HG02588 (cell line): ENCODE measurements at regions not wholly inside any gene's neighbourhood (a gene's known extent, or its start where the extent isn't known, plus 50 kb on each side); places are given as distances from the start of the nearest gene placed in this dataset.

Experiments
- ATAC-seq: cut with Tn5 transposase; IDR thresholded peaks from one replicate; pipeline ENCODE4 v1.9.1; 2021; ENCODE audit warnings: mild to moderate bottlenecking, moderate library complexity; ENCODE audit not compliant: unreplicated experiment

DNA sequence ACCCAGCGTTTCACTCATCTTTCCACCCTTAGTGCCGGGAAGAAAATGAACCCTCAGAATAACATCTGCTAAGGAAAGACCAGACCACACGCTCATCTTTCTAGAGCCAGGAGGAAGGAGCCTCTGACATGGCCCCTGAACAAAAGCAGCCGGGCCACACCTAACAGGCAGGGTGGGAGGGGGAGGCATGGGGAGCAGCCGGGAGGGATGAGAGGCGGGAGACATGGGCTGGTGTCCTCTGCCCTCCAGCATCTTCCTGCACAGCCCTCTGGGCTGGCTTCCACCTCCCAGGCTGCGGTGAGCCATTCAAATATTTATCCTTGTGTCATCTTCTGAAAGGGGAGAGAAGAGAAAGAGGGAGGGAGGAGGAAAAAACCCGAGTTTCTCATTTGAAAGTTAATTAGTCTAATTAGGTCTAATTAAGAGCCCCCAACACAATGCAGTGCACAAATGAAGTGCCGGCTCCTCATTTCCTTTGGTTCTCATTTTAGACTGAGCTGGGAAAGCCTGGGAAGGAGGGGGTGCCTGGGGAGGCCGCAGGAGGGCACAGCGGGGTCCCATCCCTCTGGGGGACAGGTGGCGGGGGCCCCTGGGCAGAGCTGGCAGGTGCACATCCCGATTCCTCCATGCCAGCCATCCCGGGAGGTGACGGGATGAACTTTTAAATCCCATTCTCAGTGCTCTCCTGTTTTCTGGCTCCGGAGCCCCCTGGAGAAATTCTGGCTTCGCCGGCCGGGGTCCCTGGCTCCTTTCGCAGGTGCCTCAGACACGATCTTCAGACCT is 90.5 kb downstream of the ENGASE start:
- ATAC-seq: no peak

DNA sequence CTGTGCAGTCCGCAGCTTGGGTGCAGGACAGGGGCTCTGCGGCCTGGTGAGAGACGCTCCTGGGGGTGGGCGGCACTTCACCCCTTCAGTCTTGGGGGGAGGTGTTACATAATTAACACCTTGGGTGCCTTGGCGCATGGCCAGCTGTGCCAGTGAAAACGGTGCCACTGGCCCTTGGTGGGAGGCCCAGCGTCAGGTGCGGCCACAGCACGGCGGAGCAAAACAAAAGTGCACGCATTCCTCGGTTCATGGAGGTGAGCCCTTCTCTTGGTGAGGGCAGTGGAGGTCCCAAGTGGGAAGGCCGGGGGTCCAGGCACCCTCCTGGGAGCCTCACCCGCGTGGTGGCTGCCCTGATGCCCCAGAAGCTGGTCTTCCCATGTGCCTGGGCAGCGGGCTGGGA is 89.8 kb downstream of the ENGASE start:
- no peak for ATAC-seq

DNA sequence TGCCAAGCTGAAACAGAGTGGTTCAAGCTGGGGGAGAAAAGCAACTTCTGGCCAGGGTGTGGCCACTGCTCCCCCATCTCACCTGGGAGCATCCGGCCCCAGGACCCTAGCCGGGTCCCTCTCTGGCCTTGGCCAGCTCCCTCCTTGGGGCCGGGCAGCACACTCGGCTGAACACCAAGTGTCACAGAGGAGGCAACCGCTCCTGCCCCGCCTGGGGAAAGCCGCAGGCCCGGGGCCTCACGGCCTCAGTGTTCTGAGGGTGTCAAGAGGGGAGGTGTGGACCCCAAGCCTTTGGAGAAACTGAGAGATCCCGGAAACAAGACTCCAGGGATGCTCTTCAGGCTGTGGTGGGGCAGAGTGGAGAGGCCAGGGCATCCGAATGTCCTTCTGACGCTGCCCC is 88.4 kb downstream of the ENGASE start:
- no peak for ATAC-seq

DNA sequence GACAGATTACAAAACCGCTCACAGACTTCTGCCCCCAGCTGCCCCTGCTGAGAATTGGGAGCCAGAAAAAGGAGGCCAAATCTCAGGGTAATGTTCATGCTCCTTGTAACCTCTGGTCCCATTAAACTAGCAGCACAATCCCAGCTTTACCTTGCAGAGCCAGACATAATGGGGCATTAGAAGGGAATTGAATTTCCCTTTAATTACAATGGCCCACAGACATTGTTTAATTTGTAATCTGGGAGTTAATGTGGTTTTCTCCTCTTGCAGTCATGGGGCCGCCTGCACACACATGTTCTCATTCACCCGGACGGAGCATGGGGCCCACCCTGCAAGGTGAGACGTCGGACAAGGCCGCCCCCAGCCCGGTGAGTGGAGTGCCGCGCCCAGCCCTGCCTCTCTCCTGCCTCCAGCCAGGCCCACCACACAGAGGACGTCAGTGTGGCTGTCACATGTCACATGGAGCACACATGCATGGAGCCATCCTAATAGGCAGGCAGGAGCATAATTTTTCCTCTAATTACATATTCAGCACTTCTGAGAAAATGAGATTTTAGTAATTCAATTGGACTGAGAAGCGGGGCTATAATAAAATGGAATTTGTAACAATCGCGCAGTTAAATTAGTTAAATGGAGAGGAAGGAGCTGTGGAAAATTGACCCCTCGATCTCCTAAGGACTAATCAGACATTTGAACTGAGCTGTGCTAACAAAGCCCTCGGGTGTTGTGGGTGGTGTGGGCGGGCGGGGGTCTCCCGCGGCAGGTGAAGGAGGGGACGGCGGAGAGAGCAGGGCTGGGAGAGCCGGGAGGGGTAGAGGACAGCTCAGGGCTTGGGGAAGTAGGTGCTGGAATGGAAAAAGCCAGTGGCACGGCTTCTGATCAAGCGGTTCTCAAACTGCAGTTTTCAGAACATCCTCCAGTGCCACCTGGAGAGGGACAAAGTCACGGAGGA is 87.7 kb downstream of the ENGASE start:
- ATAC-seq: no peak

DNA sequence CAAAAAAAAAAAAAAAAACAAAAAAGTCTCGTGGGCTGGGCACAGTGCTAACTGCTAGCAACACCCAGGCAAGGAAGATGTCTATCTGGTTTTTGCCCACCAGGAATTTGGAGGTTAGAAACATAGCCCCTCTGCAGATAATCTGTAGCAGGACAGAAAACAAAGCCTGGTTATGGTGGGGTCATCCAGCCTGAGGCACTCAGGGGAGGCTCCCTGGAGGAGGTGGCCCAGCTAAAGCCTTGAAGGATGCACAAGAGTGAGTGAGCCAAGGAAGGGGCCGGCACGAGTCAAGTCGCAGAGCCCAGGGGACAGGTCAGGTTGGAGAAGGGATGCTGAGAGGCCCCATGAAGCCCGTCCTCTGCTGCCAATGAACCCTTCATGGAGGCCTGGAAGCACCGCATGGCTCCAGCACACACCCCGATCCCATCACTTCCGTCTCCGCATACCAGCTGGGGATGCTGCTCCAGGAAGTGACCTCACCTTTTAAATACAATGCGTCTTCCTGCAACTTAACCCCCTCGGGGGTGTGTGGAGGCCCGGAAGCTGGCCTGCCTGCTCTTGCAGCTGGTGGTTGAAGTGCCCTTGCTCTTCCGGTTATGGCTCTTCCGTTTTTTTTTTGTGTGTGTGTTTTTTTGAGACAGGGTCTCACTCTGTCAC is 86.5 kb downstream of the ENGASE start:
- ATAC-seq: no peak

DNA sequence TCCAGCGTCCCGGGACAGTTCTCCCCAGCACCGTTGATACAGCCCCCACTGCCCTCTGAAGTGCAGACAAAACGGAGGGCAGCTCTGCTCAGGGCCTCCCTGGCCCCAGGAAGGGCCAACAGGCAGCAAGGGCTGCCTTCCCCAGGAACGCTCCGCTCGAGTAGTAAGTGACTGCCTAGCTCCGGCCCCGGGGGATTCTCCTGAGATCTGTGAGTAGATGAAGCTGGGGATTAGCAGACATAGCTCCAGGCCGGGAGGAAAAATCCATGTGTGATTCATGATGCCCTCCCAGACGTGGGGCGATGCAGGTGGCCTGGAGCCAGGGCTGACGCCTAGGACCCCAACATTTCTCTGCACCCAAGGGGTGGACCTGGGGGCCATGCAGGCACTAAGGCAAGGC is 85.3 kb downstream of the ENGASE start:
- no peak for ATAC-seq

DNA sequence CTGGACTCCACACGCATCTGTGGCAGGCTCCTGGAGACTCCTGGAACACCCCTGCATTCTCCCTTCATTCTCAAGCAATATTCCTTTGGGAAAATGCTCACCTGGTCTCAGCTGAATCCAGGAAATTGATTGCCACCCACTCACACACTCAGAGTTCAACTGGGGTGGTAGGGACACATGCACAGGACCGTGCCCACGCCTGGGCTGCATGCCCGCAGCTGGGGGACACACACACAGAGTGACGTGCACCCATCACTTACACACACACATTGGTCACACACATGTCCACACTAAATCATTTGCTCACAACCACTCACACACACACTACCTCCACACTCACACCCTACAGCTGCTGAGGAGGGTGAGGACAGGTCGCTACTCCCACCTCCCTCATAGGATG is 84.8 kb downstream of the ENGASE start:
- no peak for ATAC-seq

DNA sequence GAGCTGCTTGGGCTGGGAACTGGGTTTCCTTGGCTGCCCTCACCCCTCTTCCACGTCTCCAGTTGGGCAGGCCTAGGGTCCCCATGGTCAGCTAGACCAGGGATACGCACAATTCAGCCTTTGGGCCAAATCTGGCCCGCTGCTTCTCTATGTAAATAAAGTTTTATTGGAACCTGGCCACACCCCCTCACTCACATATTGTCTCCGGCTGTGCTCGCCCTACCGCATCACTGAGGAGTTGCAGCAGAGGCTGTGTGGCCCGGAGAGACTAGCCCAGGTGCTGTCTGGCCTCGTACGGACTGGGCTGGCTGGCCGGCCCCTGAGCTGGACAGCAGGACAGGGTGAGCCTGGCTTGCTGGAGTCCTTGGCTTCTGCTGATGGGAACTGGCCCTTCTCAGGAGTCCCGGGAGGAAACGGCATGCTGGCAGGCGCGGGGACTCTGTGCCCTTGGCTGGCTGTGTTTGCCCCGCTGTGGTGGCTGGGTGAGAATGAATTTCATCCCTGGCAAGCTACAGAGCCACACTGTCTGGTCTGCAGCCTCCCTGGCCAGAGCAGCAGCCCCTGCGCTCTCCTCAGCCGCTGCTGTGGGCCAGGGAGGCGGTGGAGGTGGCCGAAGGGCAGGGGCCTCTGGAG is 82.0 kb downstream of the ENGASE start:
- ATAC-seq: no peak

DNA sequence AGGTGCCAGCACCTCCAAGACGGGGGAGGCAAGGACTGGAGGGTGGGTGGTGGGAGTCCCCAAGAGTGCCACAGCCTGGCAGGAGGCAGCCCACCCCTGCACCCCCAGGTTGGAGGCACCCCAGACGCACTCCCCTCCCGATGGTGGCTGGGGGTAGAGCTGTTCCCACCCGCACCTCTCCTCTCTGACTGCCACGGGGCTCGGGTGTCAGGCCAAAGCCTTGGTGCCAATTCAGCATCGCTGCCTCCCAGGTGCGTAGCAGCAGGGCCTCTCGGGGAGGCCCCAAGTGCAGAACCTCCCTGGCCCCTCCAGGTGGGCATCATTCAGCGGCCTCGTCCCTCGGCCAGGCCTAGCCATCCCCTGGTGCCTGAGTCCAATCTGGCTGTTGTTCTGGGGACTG is 81.1 kb downstream of the ENGASE start:
- no peak for ATAC-seq

DNA sequence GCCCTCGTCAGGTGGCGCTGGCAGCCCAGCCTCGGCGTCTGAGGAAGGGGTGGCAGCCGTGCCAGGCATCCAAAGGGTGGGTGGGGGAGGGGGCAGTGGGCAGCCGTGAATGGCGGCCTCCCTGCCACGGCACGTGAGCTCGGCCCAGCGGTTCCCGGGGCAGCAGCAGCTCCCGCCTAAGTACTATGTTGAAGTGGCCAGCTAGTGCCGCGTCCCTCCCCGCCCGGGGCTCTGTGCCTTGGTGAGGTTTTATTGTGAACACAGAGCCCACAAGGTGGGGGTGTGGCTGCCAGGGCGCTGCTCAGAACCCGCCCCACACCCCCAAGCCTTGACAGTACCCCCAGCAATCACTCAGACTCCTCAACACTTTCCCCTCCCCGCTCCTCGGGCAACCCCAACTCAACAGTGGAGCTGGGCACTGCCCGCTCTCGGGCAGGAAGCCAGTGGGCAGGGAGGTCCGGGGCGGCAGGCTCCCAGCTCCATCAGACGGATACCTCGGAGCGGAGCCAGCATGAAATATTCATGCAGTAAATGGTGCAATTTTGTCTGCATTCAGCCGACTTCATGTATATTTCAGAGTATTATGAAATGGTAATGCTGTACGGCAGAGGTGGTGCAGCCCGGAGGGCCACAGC is 80.4 kb downstream of the ENGASE start:
- ATAC-seq: no peak

DNA sequence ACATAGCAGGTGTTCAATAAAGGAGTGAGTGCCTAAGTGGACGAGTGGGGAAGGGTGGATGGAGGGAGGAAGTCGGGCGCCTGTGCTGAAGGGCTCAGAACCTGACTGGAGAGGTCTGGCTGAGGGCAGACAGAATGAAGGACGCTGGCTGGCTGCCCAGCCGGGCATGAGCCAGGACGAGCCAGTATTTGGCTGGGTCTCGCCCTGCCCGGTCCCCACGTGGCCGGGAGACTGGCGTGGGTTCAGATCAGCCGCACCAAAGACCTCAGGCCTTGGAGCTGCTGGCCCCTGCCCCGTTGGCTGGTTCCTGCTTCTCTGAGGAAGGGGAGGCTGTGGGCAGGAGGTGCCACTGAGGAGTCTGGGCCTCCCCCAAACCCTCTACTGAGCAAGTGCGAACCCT is 79.8 kb downstream of the ENGASE start:
- no peak for ATAC-seq

DNA sequence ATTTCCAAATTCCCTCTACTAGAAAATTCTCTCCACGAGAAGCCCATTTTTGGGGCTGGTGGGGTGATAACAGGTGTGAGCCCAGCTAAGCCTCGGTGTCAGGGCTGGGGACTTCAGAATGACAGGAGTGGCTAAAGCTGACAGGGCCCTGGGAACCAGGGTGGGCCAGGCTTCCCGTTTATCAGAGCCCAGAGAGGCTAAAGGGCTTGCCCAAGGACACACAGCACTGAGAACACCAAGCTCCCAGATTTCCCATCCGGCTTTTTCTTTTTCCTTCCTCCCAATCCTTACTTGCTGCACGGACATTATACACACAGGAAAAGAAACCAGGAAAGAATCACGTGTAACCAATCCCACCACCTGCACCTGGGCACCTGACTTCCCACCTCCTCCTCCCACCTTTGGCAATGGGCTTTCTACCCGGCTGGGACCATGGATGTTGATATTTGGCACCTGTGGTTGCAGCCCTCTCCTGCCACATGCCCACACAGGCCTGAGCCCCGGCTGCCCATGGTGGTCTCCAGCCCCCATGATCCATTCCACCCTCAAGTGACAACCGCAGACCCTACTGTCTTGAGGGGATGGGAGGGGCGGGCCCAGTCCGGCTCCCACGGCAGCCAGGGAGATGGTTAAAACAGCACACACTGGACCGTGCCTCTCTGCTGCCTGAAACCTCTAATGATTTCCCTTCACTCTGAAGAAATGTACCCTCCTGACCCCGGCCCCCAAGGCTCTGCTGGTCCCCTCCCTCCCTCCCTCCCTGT is 78.9 kb downstream of the ENGASE start:
- no peak for ATAC-seq

DNA sequence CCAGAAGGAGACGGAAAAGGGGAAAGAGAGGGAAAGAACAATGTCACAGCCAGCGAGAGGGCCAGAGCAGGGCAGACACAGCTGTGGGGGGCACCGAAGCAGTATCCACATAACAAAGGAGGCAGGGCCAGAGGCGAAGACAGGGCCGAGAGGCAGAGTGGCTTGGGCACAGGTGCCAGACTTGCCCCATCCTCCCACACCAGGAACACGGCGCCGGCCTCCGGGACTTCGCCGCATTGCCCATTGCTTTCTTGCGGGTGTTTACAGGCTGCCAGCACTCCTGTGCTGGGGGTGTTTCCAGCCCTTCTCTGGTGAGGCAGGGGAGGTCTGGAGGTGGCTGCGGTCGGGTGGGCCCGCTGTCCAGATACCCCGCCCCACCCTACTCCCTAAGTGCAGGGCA is 78.0 kb downstream of the ENGASE start:
- no peak for ATAC-seq

DNA sequence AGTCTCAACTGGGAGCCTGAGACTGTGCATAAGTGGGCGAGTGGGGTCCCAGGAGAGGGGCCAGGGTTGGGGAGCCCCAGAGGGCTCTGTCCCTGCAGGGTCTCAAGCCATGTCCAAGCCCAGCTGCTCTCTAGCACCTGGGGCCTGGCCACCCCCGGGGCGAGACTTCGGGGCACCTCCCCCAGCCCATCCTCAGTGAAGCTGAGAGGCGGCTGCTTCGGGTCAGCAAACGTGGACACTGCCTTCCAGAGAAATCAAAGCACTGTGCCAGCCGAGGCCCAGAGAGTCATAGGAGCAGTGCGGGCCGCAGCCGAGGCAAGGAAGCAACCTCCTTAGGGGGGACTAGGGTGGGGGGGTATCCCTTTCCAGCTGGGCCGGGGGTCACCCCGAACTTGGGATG is 77.5 kb downstream of the ENGASE start:
- ATAC-seq: no peak

DNA sequence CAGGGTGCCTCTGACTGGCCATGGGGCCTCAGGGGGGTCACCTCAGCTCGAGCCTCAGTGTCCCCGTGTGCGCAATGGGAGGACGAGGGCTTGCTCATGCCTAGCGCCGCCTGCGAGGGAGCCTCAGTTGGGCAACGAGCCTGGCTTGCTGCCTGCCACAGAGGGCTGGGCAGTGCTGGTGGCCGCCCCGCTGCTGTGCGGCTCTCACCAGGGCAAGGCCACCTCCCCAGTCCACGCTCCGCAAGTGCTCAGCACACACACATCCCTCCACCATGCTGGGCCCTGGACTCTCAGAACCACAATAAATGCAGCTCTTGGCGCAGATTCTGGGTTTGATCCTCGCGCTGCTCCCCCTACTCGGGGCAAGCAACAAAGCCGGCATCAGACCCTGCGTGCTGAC is 76.2 kb downstream of the ENGASE start:
- no peak for ATAC-seq

DNA sequence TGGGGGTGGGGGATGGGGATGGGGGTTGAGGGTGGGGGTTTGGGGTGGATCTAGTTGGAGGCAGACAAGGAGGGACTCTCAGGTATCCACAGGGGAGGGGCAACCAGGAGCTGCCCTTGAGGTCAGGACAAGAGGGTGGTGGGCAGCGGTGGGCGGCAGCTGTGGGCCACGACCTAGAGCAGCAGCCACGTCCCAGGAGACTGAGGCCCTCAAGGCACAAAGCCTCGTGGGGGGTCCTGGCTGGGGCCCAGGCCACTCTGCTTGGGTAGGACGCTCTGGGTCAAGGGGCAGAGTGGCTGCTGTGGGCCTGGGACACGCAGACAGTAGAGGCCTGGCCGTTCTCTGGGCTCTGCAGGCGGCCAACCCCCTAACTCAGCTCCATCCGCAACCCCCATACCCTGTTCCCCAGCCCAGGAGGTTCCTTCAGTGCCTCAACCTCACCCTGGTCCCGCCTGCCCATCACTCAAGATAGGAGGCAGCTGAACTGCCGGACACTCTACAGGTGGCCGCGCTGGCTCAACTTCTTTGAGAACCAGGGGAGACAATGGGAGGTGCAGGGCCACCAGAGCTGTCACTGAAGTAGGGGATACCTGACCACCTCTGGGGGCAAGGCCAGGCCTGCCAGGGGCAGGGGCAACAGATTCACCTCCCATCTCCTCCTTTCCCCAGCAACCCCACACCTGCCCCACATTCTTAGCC is 75.6 kb downstream of the ENGASE start:
- ATAC-seq: no peak

DNA sequence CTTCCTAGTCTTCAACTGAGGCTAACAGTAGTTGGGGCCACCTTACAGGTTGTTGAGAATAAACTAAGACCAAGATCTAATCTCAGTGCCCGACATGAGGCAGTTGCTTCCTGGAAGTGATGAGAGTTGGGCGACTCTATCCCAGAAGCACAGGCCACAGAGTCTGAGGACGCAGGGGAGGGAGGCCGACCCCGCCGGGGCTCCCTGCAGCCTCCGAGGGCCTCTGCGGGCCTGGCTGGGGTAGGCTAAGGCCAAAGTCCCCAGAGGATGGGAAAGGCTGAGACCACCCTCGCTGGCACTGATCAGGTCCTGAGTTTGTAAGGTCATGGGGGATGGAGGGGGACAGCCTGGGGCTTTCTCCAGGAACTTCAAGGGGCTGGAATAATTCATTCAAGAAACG is 74.0 kb downstream of the ENGASE start:
- ATAC-seq: no peak

DNA sequence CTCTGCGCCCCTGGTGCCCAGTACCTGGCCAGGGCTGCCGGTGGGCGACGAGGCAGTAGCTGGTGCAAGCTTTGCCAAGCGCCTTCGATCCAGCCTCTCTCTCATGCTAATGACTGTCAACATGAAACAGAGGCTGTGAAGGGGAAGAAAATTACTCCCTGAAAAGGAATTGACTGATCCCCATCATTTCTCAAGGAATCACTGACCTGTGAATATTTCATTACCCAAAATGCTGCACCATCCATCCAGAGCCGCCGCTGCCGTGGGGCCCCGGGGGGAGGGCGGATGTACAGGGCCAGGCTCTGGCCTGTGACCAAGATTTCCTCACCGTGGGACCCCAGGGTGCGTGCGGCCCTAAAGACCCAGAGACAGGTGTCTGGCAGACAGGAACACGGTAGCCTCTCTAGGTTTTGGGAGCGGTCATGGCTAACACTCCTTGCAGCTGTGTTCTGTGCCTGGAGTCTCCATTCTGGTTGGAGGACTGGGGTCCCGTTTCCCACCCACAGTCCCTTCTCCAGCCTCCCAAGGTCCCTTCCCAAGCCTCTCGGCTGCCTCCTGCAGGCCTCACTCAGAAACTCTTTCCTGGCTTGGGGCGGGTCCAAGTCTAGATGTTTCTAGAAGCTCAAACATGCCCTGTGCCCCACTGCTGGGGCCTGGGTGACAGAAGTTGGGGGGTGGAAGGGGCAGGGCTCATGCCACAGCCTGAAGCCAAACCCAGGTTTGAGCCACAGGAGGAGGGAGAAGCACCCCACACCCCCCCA is 73.3 kb downstream of the ENGASE start:
- no peak for ATAC-seq

DNA sequence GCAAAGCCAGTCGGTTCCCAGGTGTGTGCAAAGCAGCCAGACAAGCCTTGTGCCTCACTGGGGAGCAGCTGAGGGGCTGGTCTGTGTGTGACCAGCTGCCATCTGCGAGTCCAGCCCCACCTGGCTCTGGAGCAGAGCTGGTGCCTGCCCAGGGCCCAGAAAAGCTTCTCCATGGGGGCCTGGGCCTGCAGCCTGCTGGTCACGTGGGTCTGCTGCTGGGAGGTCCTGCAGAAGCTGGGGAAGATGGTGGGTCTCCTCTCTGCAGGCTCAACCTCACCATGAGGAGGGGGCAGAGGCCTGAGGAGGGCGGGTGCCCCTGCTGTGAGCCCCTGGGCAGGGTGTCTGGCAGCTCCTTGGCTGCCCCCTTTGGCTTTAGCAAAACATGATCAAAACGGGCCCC is 71.9 kb downstream of the ENGASE start:
- ATAC-seq: no peak
